ENCODE measurements at regions not wholly inside any gene's neighbourhood (a gene's known extent, or its start where the extent isn't known, plus 50 kb on each side); places are given as distances from the start of the nearest gene placed in this dataset.

- no peak for DNase-seq (ENCODE audit: low read depth in 4 of 4, low spot score in 1 of 4)
These were observed 2021.6 kb downstream of the TP53TG3F start for GRCh38 chr16:35480988-35481387.

GRCh38 chr16:35485915-35486314 lies 2026.5 kb downstream of the TP53TG3F start:
- DNase-seq (ENCODE audit: low read depth in 4 of 4, low spot score in 1 of 4): no peak

- DNase-seq (ENCODE audit: low read depth in 4 of 4, low spot score in 1 of 4): no peak
These were observed 2032.8 kb downstream of the TP53TG3F start for GRCh38 chr16:35492225-35492624.

- no peak for DNase-seq (ENCODE audit: low read depth in 4 of 4, low spot score in 1 of 4)
These were observed 2038.0 kb downstream of the TP53TG3F start for GRCh38 chr16:35497399-35497798.

- DNase-seq (ENCODE audit: low read depth in 4 of 4, low spot score in 1 of 4): no peak
These were observed 2046.8 kb downstream of the TP53TG3F start for GRCh38 chr16:35506018-35506897.

- DNase-seq (ENCODE audit: low read depth in 4 of 4, low spot score in 1 of 4): no peak
These were observed 2047.4 kb downstream of the TP53TG3F start for GRCh38 chr16:35506898-35507194.

GRCh38 chr16:35510701-35511100 lies 2051.3 kb downstream of the TP53TG3F start:
- no peak for DNase-seq (ENCODE audit: low read depth in 4 of 4, low spot score in 1 of 4)

- no peak for DNase-seq (ENCODE audit: low read depth in 4 of 4, low spot score in 1 of 4)
These were observed 2057.1 kb downstream of the TP53TG3F start for GRCh38 chr16:35516551-35516950.

GRCh38 chr16:35516971-35517370 lies 2057.6 kb downstream of the TP53TG3F start:
- DNase-seq (ENCODE audit: low read depth in 4 of 4, low spot score in 1 of 4): no peak

- DNase-seq (ENCODE audit: low read depth in 4 of 4, low spot score in 1 of 4): no peak
These were observed 2064.6 kb downstream of the TP53TG3F start for GRCh38 chr16:35523991-35524390.

- no peak for DNase-seq (ENCODE audit: low read depth in 4 of 4, low spot score in 1 of 4)
These were observed 2066.7 kb downstream of the TP53TG3F start for GRCh38 chr16:35525979-35526590.

GRCh38 chr16:35532576-35532975 lies 2073.2 kb downstream of the TP53TG3F start:
- DNase-seq (ENCODE audit: low read depth in 4 of 4, low spot score in 1 of 4): no peak

GRCh38 chr16:35533683-35534082 lies 2074.3 kb downstream of the TP53TG3F start:
- DNase-seq (ENCODE audit: low read depth in 4 of 4, low spot score in 1 of 4): no peak

GRCh38 chr16:35543486-35543885 lies 2084.1 kb downstream of the TP53TG3F start:
- DNase-seq (ENCODE audit: low read depth in 4 of 4, low spot score in 1 of 4): no peak

GRCh38 chr16:35552763-35553162 lies 2093.4 kb downstream of the TP53TG3F start:
- DNase-seq (ENCODE audit: low read depth in 4 of 4, low spot score in 1 of 4): no peak

GRCh38 chr16:35557731-35558130 lies 2098.3 kb downstream of the TP53TG3F start:
- no peak for DNase-seq (ENCODE audit: low read depth in 4 of 4, low spot score in 1 of 4)

GRCh38 chr16:35559911-35560636 lies 2100.7 kb downstream of the TP53TG3F start:
- DNase-seq (ENCODE audit: low read depth in 4 of 4, low spot score in 1 of 4): no peak

- no peak for DNase-seq (ENCODE audit: low read depth in 4 of 4, low spot score in 1 of 4)
These were observed 2101.2 kb downstream of the TP53TG3F start for GRCh38 chr16:35560637-35560984.

- no peak for DNase-seq (ENCODE audit: low read depth in 4 of 4, low spot score in 1 of 4)
These were observed 2101.9 kb downstream of the TP53TG3F start for GRCh38 chr16:35561346-35561745.

GRCh38 chr16:35562471-35562870 lies 2103.1 kb downstream of the TP53TG3F start:
- DNase-seq (ENCODE audit: low read depth in 4 of 4, low spot score in 1 of 4): no peak

- no peak for DNase-seq (ENCODE audit: low read depth in 4 of 4, low spot score in 1 of 4)
These were observed 2103.5 kb downstream of the TP53TG3F start for GRCh38 chr16:35562919-35563318.

GRCh38 chr16:35564148-35564547 lies 2104.7 kb downstream of the TP53TG3F start:
- no peak for DNase-seq (ENCODE audit: low read depth in 4 of 4, low spot score in 1 of 4)

Data from stimulated activated CD4-positive, alpha-beta T cell treated with anti-CD3 and anti-CD28 coated beads, Interleukin-1b, Interleukin-23, amount 100 ng/mL, for 24 hours (primary cell).